T-cell (primary cell): ENCODE measurements at regions not wholly inside any gene's neighbourhood (a gene's known extent, or its start where the extent isn't known, plus 50 kb on each side); places are given as distances from the start of the nearest gene placed in this dataset.

Experiments
- ATAC-seq, 4 experiments: fragments of 200-7000 bp in 3 of 4; fragments of 150-1000 bp in 1 of 4; cut with Tn5 transposase; replicated peaks in 1 of 4; 1 replicate in 3 of 4; 2 replicates in 1 of 4; pipeline ENCODE4 v1.10.0; 2021; ENCODE audit warnings: moderate library complexity in 3 of 4, mild to moderate bottlenecking in 2 of 4, moderate number of reproducible peaks in 1 of 4
- CTCF ChIA-PET, 2 donors: fragments of 300-600 bp; sonication (Branson Sonifier 250); formaldehyde crosslinking; loops; one replicate each; lab custom pipeline; 2022; ENCODE audit warnings: antibody characterized with exemption in 2 of 2; lab: Charles Lee
- POLR2A ChIA-PET, 2 donors: fragments of 300-600 bp; sonication (Branson Sonifier 250); formaldehyde crosslinking; loops; one replicate each; lab custom pipeline; 2022; ENCODE audit warnings: antibody characterized with exemption in 2 of 2; lab: Charles Lee
- DNase-seq, 35 experiments: peaks; one replicate each; pipeline versions ENCODE4 v3.0.0 to v3.0.0-alpha.2; 2013 to 2023
- H3K27ac ChIP-seq: one replicate; pipeline ENCODE4 v1.5.1; 2013; ENCODE audit warnings: low read length
- H3K27me3 ChIP-seq, 2 experiments: replicated peaks in 1 of 2; 1 replicate in 1 of 2; 2 replicates in 1 of 2; pipeline versions ENCODE4 v1.6.1 to v1.7.0; 2013; ENCODE audit warnings: low read length in 1 of 2, mixed read lengths in 1 of 2; ENCODE audit not compliant: control insufficient read depth in 2 of 2, insufficient read depth in 2 of 2; ENCODE audit errors: extremely low read depth in 1 of 2
- H3K36me3 ChIP-seq, 2 donors: 1 replicate in 1 of 2; 2 replicates in 1 of 2; pipeline versions ENCODE4 v1.6.1 to v1.7.0; 2013; ENCODE audit warnings: low read length in 1 of 2; ENCODE audit not compliant: control insufficient read depth in 2 of 2, insufficient read depth in 1 of 2; ENCODE audit errors: extremely low read depth in 1 of 2
- H3K4me1 ChIP-seq, 2 experiments: 1 replicate in 1 of 2; 2 replicates in 1 of 2; pipeline versions ENCODE4 v1.6.1 to v1.7.0; 2013; ENCODE audit warnings: low read length in 2 of 2, mixed read lengths in 1 of 2; ENCODE audit not compliant: insufficient read depth in 2 of 2, control insufficient read depth in 1 of 2; ENCODE audit errors: extremely low read depth in 1 of 2
- H3K4me3 ChIP-seq, 2 donors: 1 replicate in 1 of 2; 2 replicates in 1 of 2; pipeline versions ENCODE4 v1.5.1 to v1.7.0; 2013; ENCODE audit warnings: mild to moderate bottlenecking in 2 of 2, low read length in 1 of 2, moderate library complexity in 1 of 2; ENCODE audit not compliant: control insufficient read depth in 1 of 2; ENCODE audit errors: extremely low read depth in 1 of 2
- H3K9me3 ChIP-seq: 2 replicates; pipeline ENCODE4 v1.7.0; 2013
- H3K27ac Mint-ChIP-seq, 2 donors: one replicate each; pipeline ENCODE4 v1.8.0; 2020 to 2021; ENCODE audit warnings: mild to moderate bottlenecking in 2 of 2, mixed read lengths in 2 of 2
- H3K27me3 Mint-ChIP-seq, 2 donors: one replicate each; pipeline ENCODE4 v1.8.0; 2021 to 2022; ENCODE audit warnings: mixed read lengths in 2 of 2
- H3K36me3 Mint-ChIP-seq: one replicate; pipeline ENCODE4 v1.8.0; 2021; ENCODE audit warnings: mixed read lengths
- H3K4me1 Mint-ChIP-seq, 3 donors: one replicate each; pipeline ENCODE4 v1.8.0; 2020 to 2022; ENCODE audit warnings: mixed read lengths in 3 of 3, mild to moderate bottlenecking in 1 of 3
- H3K4me3 Mint-ChIP-seq, 3 donors: one replicate each; pipeline ENCODE4 v1.8.0; 2020 to 2022; ENCODE audit warnings: mild to moderate bottlenecking in 3 of 3, mixed read lengths in 3 of 3, moderate library complexity in 3 of 3
- H3K9me3 Mint-ChIP-seq, 3 donors: one replicate each; pipeline ENCODE4 v1.8.0; 2020 to 2022; ENCODE audit warnings: mixed read lengths in 3 of 3
- whole genome bisulfite sequencing: methylation state at CpG from one replicate; pipeline ENCODE4 v1.1.5; 2013; ENCODE audit warnings: missing lambda C conversion rate; ENCODE audit not compliant: insufficient coverage; 5-methylcytosine and 5-hydroxymethylcytosine counted together

GRCh38 chr4:156118507-156119220 is 165.0 kb upstream of the CTSO start:
- no peaks in the 10 kb centered on the region for H3K9me3 ChIP-seq
- no peak for ATAC-seq
- ChIA-PET CTCF (no interaction called here), POLR2A (no interaction called here)
- Mint-ChIP-seq H3K27me3 (no peaks in the 10 kb centered on the region), H3K9me3 (peaks cover 0 to 7% (median 0%) of the 10 kb centered on the region in 3 donors), H3K4me3 (no peak overlapping the region), H3K36me3 (no peaks in the 10 kb centered on the region), H3K27ac (no peak overlapping the region), H3K4me1 (no peaks in the 10 kb centered on the region)
- WGBS, result no CpG with 5 or more reads among the region's 2 CpGs
- H3K36me3 ChIP-seq, result no peaks in the 10 kb centered on the region
- DNase-seq, result no peak
- H3K4me3 ChIP-seq, result no peak overlapping the region
- H3K27me3 ChIP-seq, result no peaks in the 10 kb centered on the region
- no peaks in the 10 kb centered on the region for H3K4me1 ChIP-seq
- H3K27ac ChIP-seq, result no peak overlapping the region

- H3K9me3 ChIP-seq, result no peaks in the 10 kb centered on the region
- POLR2A ChIA-PET, result no interaction called here
- no peaks in the 10 kb centered on the region for H3K27me3 ChIP-seq
- H3K4me3 ChIP-seq, result no peak overlapping the region
- H3K27ac ChIP-seq, result no peak overlapping the region
- ATAC-seq (no peak), DNase-seq (no peak)
- H3K4me1 ChIP-seq, result no peaks in the 10 kb centered on the region
- H3K4me1 Mint-ChIP-seq, result no peaks in the 10 kb centered on the region
- H3K4me3 Mint-ChIP-seq, result no peak overlapping the region
- H3K27ac Mint-ChIP-seq, result no peak overlapping the region
- no peaks in the 10 kb centered on the region for H3K36me3 ChIP-seq
- no CpG with 5 or more reads among the region's 1 CpG for WGBS
- H3K36me3 Mint-ChIP-seq, result no peaks in the 10 kb centered on the region
- H3K27me3 Mint-ChIP-seq, result no peaks in the 10 kb centered on the region
- CTCF ChIA-PET, result no interaction called here
- peaks cover 0 to 6% (median 0%) of the 10 kb centered on the region in 3 donors for H3K9me3 Mint-ChIP-seq
These were observed 164.1 kb upstream of the CTSO start for GRCh38 chr4:156117743-156118142.

DNA sequence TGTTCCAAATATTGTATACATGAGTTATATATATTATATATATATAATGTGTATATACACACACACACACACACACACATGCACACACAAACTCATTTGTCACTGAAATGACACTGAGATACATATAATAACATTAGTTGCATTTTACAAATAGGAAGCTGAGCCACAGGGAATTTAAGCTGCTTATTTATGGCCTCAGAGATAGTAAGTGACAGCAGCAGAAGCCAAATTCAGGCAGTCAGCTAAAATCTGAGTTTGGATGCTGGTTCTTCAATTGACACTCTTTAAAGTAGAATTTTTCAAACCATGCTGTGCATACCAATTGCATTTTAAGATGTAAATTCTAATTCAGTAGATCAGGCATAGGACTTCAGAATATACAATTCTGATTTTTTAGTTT is 163.3 kb upstream of the CTSO start:
- peaks cover 0 to under 1% (median 0%) of the 10 kb centered on the region in 3 donors for H3K9me3 Mint-ChIP-seq
- no peak overlapping the region for H3K27ac Mint-ChIP-seq
- ChIA-PET POLR2A (no interaction called here), CTCF (no interaction called here)
- no peaks in the 10 kb centered on the region for H3K36me3 Mint-ChIP-seq
- H3K27me3 Mint-ChIP-seq, result no peaks in the 10 kb centered on the region
- H3K4me1 ChIP-seq, result no peaks in the 10 kb centered on the region
- H3K27me3 ChIP-seq, result no peaks in the 10 kb centered on the region
- no peaks in the 10 kb centered on the region for H3K36me3 ChIP-seq
- ATAC-seq, result no peak
- no peaks in the 10 kb centered on the region for H3K4me1 Mint-ChIP-seq
- no peak overlapping the region for H3K4me3 ChIP-seq
- no peaks in the 10 kb centered on the region for H3K9me3 ChIP-seq
- no peak overlapping the region for H3K27ac ChIP-seq
- no peak for DNase-seq
- no peak overlapping the region for H3K4me3 Mint-ChIP-seq

DNA sequence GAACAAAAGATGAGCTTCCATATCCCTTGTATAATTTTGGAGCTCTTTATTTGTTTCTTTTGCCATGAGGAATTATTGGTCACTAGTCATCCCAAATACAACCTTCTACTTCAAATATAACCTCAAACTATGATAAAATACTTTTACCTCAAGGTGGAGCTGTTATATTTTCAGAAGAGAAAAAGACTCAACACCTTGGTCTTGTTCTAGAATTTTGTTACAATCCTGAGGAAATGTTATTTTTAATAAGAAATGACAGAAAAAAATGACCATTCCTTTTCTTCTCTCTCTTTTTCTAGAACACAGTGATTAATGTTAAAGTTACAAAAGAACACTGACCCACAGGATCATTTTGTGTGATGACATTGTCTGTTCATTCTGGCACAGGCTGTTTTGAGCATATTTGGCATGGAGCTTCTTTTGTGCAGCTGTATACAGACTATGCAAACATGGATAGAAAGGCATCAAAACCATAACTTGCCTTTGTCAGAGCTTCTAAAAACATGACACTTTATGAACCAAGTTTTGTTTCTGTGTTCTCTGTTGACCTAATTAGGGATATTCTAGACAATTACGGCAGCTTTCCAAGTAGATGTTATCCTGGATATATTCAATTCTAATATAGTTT is 159.6 kb upstream of the CTSO start:
- no peaks in the 10 kb centered on the region for H3K36me3 Mint-ChIP-seq
- no peak overlapping the region for H3K27ac Mint-ChIP-seq
- no CpG with 5 or more reads among the region's 1 CpG for WGBS
- POLR2A ChIA-PET, result no interaction called here
- H3K4me1 Mint-ChIP-seq, result no peaks in the 10 kb centered on the region
- Histone ChIP-seq H3K27me3 (no peaks in the 10 kb centered on the region), H3K4me3 (no peak overlapping the region), H3K9me3 (no peaks in the 10 kb centered on the region), H3K4me1 (no peaks in the 10 kb centered on the region), H3K36me3 (no peaks in the 10 kb centered on the region), H3K27ac (no peak overlapping the region)
- H3K27me3 Mint-ChIP-seq, result no peaks in the 10 kb centered on the region
- H3K9me3 Mint-ChIP-seq, result no peaks in the 10 kb centered on the region
- no peak for ATAC-seq
- DNase-seq, result no peak
- H3K4me3 Mint-ChIP-seq, result no peak overlapping the region
- CTCF ChIA-PET, result no interaction called here

- no peaks in the 10 kb centered on the region for H3K9me3 Mint-ChIP-seq
These were observed 158.0 kb upstream of the CTSO start for GRCh38 chr4:156111686-156112085.

GRCh38 chr4:156109943-156110900 is 156.6 kb upstream of the CTSO start:
- Histone ChIP-seq H3K4me3 (no peak overlapping the region), H3K4me1 (no peaks in the 10 kb centered on the region), H3K27ac (no peak overlapping the region), H3K36me3 (no peaks in the 10 kb centered on the region), H3K27me3 (no peaks in the 10 kb centered on the region), H3K9me3 (no peaks in the 10 kb centered on the region)
- Mint-ChIP-seq H3K4me3 (no peak overlapping the region), H3K9me3 (no peaks in the 10 kb centered on the region), H3K27me3 (peaks cover 0 to 2% of the 10 kb centered on the region in 2 donors), H3K36me3 (no peaks in the 10 kb centered on the region), H3K27ac (no peak overlapping the region), H3K4me1 (no peaks in the 10 kb centered on the region)
- ATAC-seq (no peak), DNase-seq (no peak)
- WGBS, result 78% methylated on average over 4 of the region's 11 CpGs
- ChIA-PET CTCF (no interaction called here), POLR2A (no interaction called here)

More at GRCh38 chr4:156111686-156112085, 158.0 kb upstream of the CTSO start:
- WGBS, result no CpG with 5 or more reads among the region's 5 CpGs
- no peaks in the 10 kb centered on the region for H3K9me3 ChIP-seq
- ChIA-PET POLR2A (no interaction called here), CTCF (interaction anchor here in 1 of 2 donors (0.5 kb wide), 1 partner anchor 1466 kb away, joined by 3 read pairs; no protein-coding TSS in a partner anchor)
- H3K36me3 Mint-ChIP-seq, result no peaks in the 10 kb centered on the region
- H3K27me3 ChIP-seq, result no peaks in the 10 kb centered on the region
- H3K4me3 ChIP-seq, result no peak overlapping the region
- H3K4me1 Mint-ChIP-seq, result no peaks in the 10 kb centered on the region
- H3K27ac Mint-ChIP-seq, result no peak overlapping the region
- no peak overlapping the region for H3K4me3 Mint-ChIP-seq
- no peaks in the 10 kb centered on the region for H3K36me3 ChIP-seq
- ATAC-seq (no peak), DNase-seq (no peak)
- peaks cover 0 to 2% of the 10 kb centered on the region in 2 donors for H3K27me3 Mint-ChIP-seq
- no peak overlapping the region for H3K27ac ChIP-seq
- no peaks in the 10 kb centered on the region for H3K4me1 ChIP-seq
